Hepatic stellate cell (primary cell): ENCODE measurements at regions not wholly inside any gene's neighbourhood (a gene's known extent, or its start where the extent isn't known, plus 50 kb on each side); places are given as distances from the start of the nearest gene placed in this dataset.
"Not testable (repeated sequence)": the region's sequence is repeated elsewhere in the genome, so short reads cannot be mapped to it uniquely, and the experiment has no call there.

Experiments
- DNase-seq: peaks from one replicate; pipeline ENCODE4 v3.0.0; 2011; ENCODE audit warnings: low spot score

GRCh38 chr2:193140895-193141294 lies 946.2 kb upstream of the TMEFF2 start:
- DNase-seq = not testable (repeated sequence)

- no peak for DNase-seq
These were observed 930.1 kb upstream of the TMEFF2 start for GRCh38 chr2:193124815-193125214.

- no peak for DNase-seq
These were observed 920.1 kb upstream of the TMEFF2 start for GRCh38 chr2:193114827-193115226.

GRCh38 chr2:193112986-193113385 lies 918.3 kb upstream of the TMEFF2 start:
- no peak for DNase-seq

- no peak for DNase-seq
These were observed 908.3 kb upstream of the TMEFF2 start for GRCh38 chr2:193103064-193103463.

- no peak for DNase-seq
These were observed 906.9 kb upstream of the TMEFF2 start for GRCh38 chr2:193101591-193101990.

GRCh38 chr2:193088026-193088425 lies 893.3 kb upstream of the TMEFF2 start:
- DNase-seq = no peak

GRCh38 chr2:193076995-193077394 lies 882.3 kb upstream of the TMEFF2 start:
- no peak for DNase-seq

GRCh38 chr2:193074933-193075332 lies 880.2 kb upstream of the TMEFF2 start:
- DNase-seq = no peak

- DNase-seq = no peak
These were observed 877.9 kb upstream of the TMEFF2 start for GRCh38 chr2:193072647-193073046.

- DNase-seq = not testable (repeated sequence)
These were observed 830.8 kb upstream of the TMEFF2 start for GRCh38 chr2:193025556-193025955.

- DNase-seq = no peak
These were observed 830.1 kb upstream of the TMEFF2 start for GRCh38 chr2:193024791-193025190.

GRCh38 chr2:193011870-193012269 lies 817.1 kb upstream of the TMEFF2 start:
- no peak for DNase-seq

- DNase-seq = no peak
These were observed 798.3 kb upstream of the TMEFF2 start for GRCh38 chr2:192993059-192993458.

GRCh38 chr2:192983173-192983572 lies 788.4 kb upstream of the TMEFF2 start:
- DNase-seq = no peak

- no peak for DNase-seq
These were observed 783.7 kb upstream of the TMEFF2 start for GRCh38 chr2:192978395-192978794.

- no peak for DNase-seq
These were observed 777.2 kb upstream of the TMEFF2 start for GRCh38 chr2:192971981-192972380.

GRCh38 chr2:192969055-192969454 lies 774.3 kb upstream of the TMEFF2 start:
- no peak for DNase-seq

GRCh38 chr2:192960945-192961344 lies 766.2 kb upstream of the TMEFF2 start:
- no peak for DNase-seq

GRCh38 chr2:192958615-192959014 lies 763.9 kb upstream of the TMEFF2 start:
- not testable (repeated sequence) for DNase-seq

GRCh38 chr2:192957425-192957824 lies 762.7 kb upstream of the TMEFF2 start:
- DNase-seq = no peak

- DNase-seq = no peak
These were observed 758.4 kb upstream of the TMEFF2 start for GRCh38 chr2:192953116-192953515.

- no peak for DNase-seq
These were observed 757.5 kb upstream of the TMEFF2 start for GRCh38 chr2:192952245-192952644.

- DNase-seq = no peak
These were observed 753.6 kb upstream of the TMEFF2 start for GRCh38 chr2:192948316-192948715.

- DNase-seq = no peak
These were observed 752.6 kb upstream of the TMEFF2 start for GRCh38 chr2:192947352-192947751.
